ENCODE measurements at regions not wholly inside any gene's neighbourhood (a gene's known extent, or its start where the extent isn't known, plus 50 kb on each side); places are given as distances from the start of the nearest gene placed in this dataset.

DNA sequence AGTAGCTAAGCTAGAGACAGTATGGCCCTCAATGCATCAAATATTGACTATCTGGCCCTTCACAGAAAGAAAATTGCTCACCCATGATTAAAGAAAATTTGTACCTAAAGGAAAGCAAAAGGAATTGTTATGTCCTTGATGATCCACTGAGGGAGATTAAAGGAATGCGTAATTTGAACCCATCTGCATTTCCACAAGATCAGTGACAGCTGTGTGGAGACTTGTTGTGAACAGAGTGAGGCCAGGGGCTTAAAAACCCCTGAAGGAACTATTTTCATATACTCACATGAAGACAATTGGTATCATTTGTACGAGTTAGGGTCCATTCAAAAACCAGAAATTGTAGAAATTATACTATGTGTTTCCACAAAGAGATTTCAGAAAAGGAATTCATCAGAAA is 1908.1 kb upstream of the SEL1L start:
- H3K36me3 ChIP-seq (ENCODE audit: control insufficient read depth in 2 of 2, insufficient read depth in 1 of 2, low read length in 2 of 2) = no peaks in the 10 kb centered on the region
- H3K4me3 ChIP-seq (ENCODE audit: low read depth, low read length) = no peak overlapping the region
- TF ChIP-seq HOXC10 (CRISPR knock-in tag; IDR thresholded peaks at IDR 0.05) (no peak), ZNF366 (tag by site-specific recombination; conservative IDR thresholded peaks at IDR 0.05) (no peak), FEZF1 (tag by site-specific recombination; IDR thresholded peaks at IDR 0.05) (no peak), ZNF140 (tag by site-specific recombination; IDR thresholded peaks at IDR 0.05) (no peak), ZNF114 (tag by site-specific recombination; IDR thresholded peaks at IDR 0.05) (no peak), ZNF792 (tag by site-specific recombination; IDR thresholded peaks at IDR 0.05) (no peak)
- H3K4me1 ChIP-seq (ENCODE audit: control insufficient read depth, insufficient read depth, low read length) = no peaks in the 10 kb centered on the region
- no peak overlapping the region for H3K27ac ChIP-seq (ENCODE audit: extremely low read depth, low read depth, low read length)
- H3K9me3 ChIP-seq (ENCODE audit: control insufficient read depth, insufficient read depth, low read depth, low read length) = no peaks in the 10 kb centered on the region
- POLR2A ChIA-PET = no interaction called here
- CTCF ChIA-PET = no interaction called here

DNA sequence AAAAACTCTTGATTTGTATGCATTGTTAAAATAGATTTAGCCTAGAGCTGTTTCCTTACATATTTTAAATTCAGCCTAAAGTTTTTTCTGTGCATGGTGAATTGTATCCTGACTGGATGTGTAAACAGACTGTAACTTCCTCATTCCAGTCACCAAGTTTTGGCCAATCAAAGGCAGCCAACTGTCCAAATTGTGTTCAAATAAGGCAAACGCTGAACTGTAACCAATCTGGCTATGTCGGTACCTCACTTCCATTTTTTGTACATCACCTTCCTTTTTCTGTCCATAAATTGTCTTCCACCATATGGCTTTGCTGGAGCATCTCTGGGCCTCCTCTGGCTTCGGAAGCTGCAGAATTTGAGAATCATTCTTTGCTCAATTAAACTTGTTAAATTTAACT is 1921.9 kb upstream of the SEL1L start:
- TF ChIP-seq SP3 (tag by site-specific recombination; IDR thresholded peaks at IDR 0.05) (no peak), ZNF366 (tag by site-specific recombination; conservative IDR thresholded peaks at IDR 0.05) (no peak), ZNF292 (tag by site-specific recombination; IDR thresholded peaks at IDR 0.05; ENCODE audit: borderline replicate concordance, low read depth) (no peak), ZNF302 (tag by site-specific recombination; IDR thresholded peaks at IDR 0.05; ENCODE audit: low read depth) (no peak), ZNF596 (tag by site-specific recombination; IDR thresholded peaks at IDR 0.05) (no peak), ZNF391 (tag by site-specific recombination; IDR thresholded peaks at IDR 0.05; ENCODE audit: borderline replicate concordance, low read depth) (no peak), ZXDB (tag by site-specific recombination; IDR thresholded peaks at IDR 0.05) (no peak), ZNF155 (tag by site-specific recombination; IDR thresholded peaks at IDR 0.05) (no peak), ZFP69B (tag by site-specific recombination; IDR thresholded peaks at IDR 0.05) (no peak), OVOL3 (tag by site-specific recombination; IDR thresholded peaks at IDR 0.05) (no peak), ZNF311 (tag by site-specific recombination; IDR thresholded peaks at IDR 0.05; ENCODE audit: borderline replicate concordance) (no peak), ZNF341 (tag by site-specific recombination; IDR thresholded peaks at IDR 0.05; ENCODE audit: low read depth) (no peak), ZFP41 (tag by site-specific recombination; IDR thresholded peaks at IDR 0.05; ENCODE audit: borderline replicate concordance) (no peak), MEIS1 (CRISPR knock-in tag; IDR thresholded peaks at IDR 0.05; ENCODE audit: borderline replicate concordance) (no peak), KLF17 (tag by site-specific recombination; IDR thresholded peaks at IDR 0.05) (no peak), ZNF211 (tag by site-specific recombination; IDR thresholded peaks at IDR 0.05; ENCODE audit: low read depth) (no peak)
- Histone ChIP-seq H3K9me3 (ENCODE audit: control insufficient read depth, insufficient read depth, low read depth, low read length) (no peaks in the 10 kb centered on the region), H3K36me3 (ENCODE audit: control insufficient read depth in 2 of 2, insufficient read depth in 1 of 2, low read length in 2 of 2) (no peaks in the 10 kb centered on the region), H3K4me1 (ENCODE audit: control insufficient read depth, insufficient read depth, low read length) (no peaks in the 10 kb centered on the region), H3K27ac (ENCODE audit: extremely low read depth, low read depth, low read length) (no peak overlapping the region), H3K4me3 (ENCODE audit: low read depth, low read length) (no peak overlapping the region)
- ChIA-PET CTCF (interaction anchor here (1.1 kb wide), 1 partner anchor 8 kb away, joined by 3 read pairs; no protein-coding TSS in a partner anchor), POLR2A (no interaction called here)

DNA sequence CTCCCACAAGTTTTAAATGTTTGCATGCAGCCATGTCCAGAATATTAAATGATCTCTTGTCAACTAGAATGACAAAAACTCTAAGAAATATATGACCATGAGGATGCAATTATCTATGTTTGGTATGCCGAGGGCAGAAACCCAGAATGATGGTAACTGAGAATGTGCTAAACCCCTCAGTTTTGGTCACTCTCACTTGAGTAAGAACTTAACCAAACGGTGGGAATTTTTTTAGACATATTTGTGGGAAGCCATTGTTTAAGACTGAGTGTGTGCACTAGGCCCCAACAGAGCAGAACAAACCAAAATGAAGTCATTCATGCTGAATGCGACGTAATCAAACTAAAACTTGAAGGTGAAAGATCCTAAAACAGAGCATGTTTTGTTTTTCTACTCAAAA is 1927.9 kb upstream of the SEL1L start:
- POLR2A ChIA-PET = no interaction called here
- Histone ChIP-seq H3K4me3 (ENCODE audit: low read depth, low read length) (no peak overlapping the region), H3K9me3 (ENCODE audit: control insufficient read depth, insufficient read depth, low read depth, low read length) (no peaks in the 10 kb centered on the region), H3K27ac (ENCODE audit: extremely low read depth, low read depth, low read length) (no peak overlapping the region), H3K36me3 (ENCODE audit: control insufficient read depth in 2 of 2, insufficient read depth in 1 of 2, low read length in 2 of 2) (no peaks in the 10 kb centered on the region), H3K4me1 (ENCODE audit: control insufficient read depth, insufficient read depth, low read length) (no peaks in the 10 kb centered on the region)
- TF ChIP-seq ZNF677 (tag by site-specific recombination; IDR thresholded peaks at IDR 0.05) = no peak
- CTCF ChIA-PET = interaction anchor here (1.9 kb wide), 1 partner anchor 161 kb away, joined by 6 read pairs; no protein-coding TSS in a partner anchor
